ENCODE measurements at regions not wholly inside any gene's neighbourhood (a gene's known extent, or its start where the extent isn't known, plus 50 kb on each side); places are given as distances from the start of the nearest gene placed in this dataset.

GRCh38 chr14:101200008-101200649, 296.6 kb upstream of the RTL1 start:
- Histone ChIP-seq H2AFZ (ENCODE audit: low read depth) (no peak overlapping the region), H3K27me3 (ENCODE audit: insufficient read depth) (no peaks in the 10 kb centered on the region), H3K79me2 (ENCODE audit: insufficient read depth) (no peaks in the 10 kb centered on the region), H3K4me3 (ENCODE audit: low read depth in 2 of 2, low read length in 1 of 2) (no peak overlapping the region), H3K27ac (ENCODE audit: low read depth in 2 of 2, low read length in 1 of 2) (no peak overlapping the region), H3F3A (replicated peaks; ENCODE audit: insufficient read depth) (no peaks in the 10 kb centered on the region), H4K20me1 (ENCODE audit: insufficient read depth) (no peaks in the 10 kb centered on the region), H3K9ac (no peak overlapping the region), H3K36me3 (replicated peaks in 1 of 2; ENCODE audit: control insufficient read depth in 1 of 2, insufficient read depth in 2 of 2, low read length in 1 of 2) (no peaks in the 10 kb centered on the region), H3K4me1 (ENCODE audit: control insufficient read depth in 1 of 2, insufficient read depth in 2 of 2, low read depth in 1 of 2, low read length in 1 of 2) (peaks cover 0 to 10% of the 10 kb centered on the region in 2 experiments; a peak in 1 of 4 replicates), H3K4me2 (no peak overlapping the region), H3K9me3 (no peaks in the 10 kb centered on the region), H3K9me2 (no peaks in the 10 kb centered on the region)
- ChIA-PET CTCF (interaction anchor here (0.8 to 1.5 kb wide), 2 partner anchors 17 to 35 kb away, joined by 3 read pairs; no protein-coding TSS in a partner anchor), POLR2A (no interaction called here)
- DNase-seq, result peak; percentile 6
- no peak for TF ChIP-seq NFIC (IDR thresholded peaks at IDR 0.05; ENCODE audit: borderline replicate concordance)
- no peak for TF ChIP-seq CTCF (IDR thresholded peaks at IDR 0.05)
- no peak for TF ChIP-seq JUND (IDR thresholded peaks at IDR 0.05)
- no peak for TF ChIP-seq CHD2 (IDR thresholded peaks at IDR 0.05; ENCODE audit: low read length, partially characterized antibody)
- TF ChIP-seq MXI1 (IDR thresholded peaks at IDR 0.05; ENCODE audit: low read depth, low read length), result no peak
- no peak for TF ChIP-seq RAD21 (IDR thresholded peaks at IDR 0.05; ENCODE audit: low read length)
- no peak for TF ChIP-seq TAF1 (IDR thresholded peaks at IDR 0.05; ENCODE audit: borderline replicate concordance, low read depth, low read length)
- no peak for TF ChIP-seq GABPA (IDR thresholded peaks at IDR 0.05; ENCODE audit: low read depth)
- 50% methylated on average over 11 of the region's 13 CpGs for WGBS (ENCODE audit: low lambda C conversion rate)

- WGBS (ENCODE audit: low lambda C conversion rate), result 45% methylated on average over 11 of the region's 12 CpGs
- no peaks in the 10 kb centered on the region for H3K27me3 ChIP-seq (ENCODE audit: insufficient read depth)
- CTCF ChIA-PET, result interaction anchor here (0.8 to 1.5 kb wide), 2 partner anchors 16 to 34 kb away, joined by 3 read pairs; no protein-coding TSS in a partner anchor
Observed at GRCh38 chr14:101200650-101201516, 297.4 kb upstream of the RTL1 start.

More at GRCh38 chr14:101200650-101201516, 297.4 kb upstream of the RTL1 start:
- H3K9ac ChIP-seq, result no peak overlapping the region
- H3K36me3 ChIP-seq (replicated peaks in 1 of 2; ENCODE audit: control insufficient read depth in 1 of 2, insufficient read depth in 2 of 2, low read length in 1 of 2), result no peaks in the 10 kb centered on the region
- no peak overlapping the region for H3K4me3 ChIP-seq (ENCODE audit: low read depth in 2 of 2, low read length in 1 of 2)
- H2AFZ ChIP-seq (ENCODE audit: low read depth), result no peak overlapping the region
- POLR2A ChIA-PET, result no interaction called here
- H3K27ac ChIP-seq (ENCODE audit: low read depth in 2 of 2, low read length in 1 of 2), result no peak overlapping the region
- no peaks in the 10 kb centered on the region for H3K9me2 ChIP-seq
- no peaks in the 10 kb centered on the region for H3K79me2 ChIP-seq (ENCODE audit: insufficient read depth)
- TF ChIP-seq YY1 (IDR thresholded peaks at IDR 0.05; ENCODE audit: low read depth) (no peak), RAD21 (IDR thresholded peaks at IDR 0.05; ENCODE audit: low read length) (no peak), NFIC (IDR thresholded peaks at IDR 0.05; ENCODE audit: borderline replicate concordance) (no peak), FOXJ3 (CRISPR knock-in tag; IDR thresholded peaks at IDR 0.05) (no peak), CTCF (IDR thresholded peaks at IDR 0.05) (no peak), ELF1 (IDR thresholded peaks at IDR 0.05) (no peak), USF1 (IDR thresholded peaks at IDR 0.05; ENCODE audit: borderline replicate concordance, low read depth) (no peak), SIN3A (IDR thresholded peaks at IDR 0.05; ENCODE audit: borderline replicate concordance, low read depth, low read length) (no peak)
- H3K9me3 ChIP-seq, result no peaks in the 10 kb centered on the region
- DNase-seq, result peak; percentile 13
- H3K4me2 ChIP-seq, result no peak overlapping the region
- no peaks in the 10 kb centered on the region for H4K20me1 ChIP-seq (ENCODE audit: insufficient read depth)
- H3F3A ChIP-seq (replicated peaks; ENCODE audit: insufficient read depth), result no peaks in the 10 kb centered on the region
- H3K4me1 ChIP-seq (ENCODE audit: control insufficient read depth in 1 of 2, insufficient read depth in 2 of 2, low read depth in 1 of 2, low read length in 1 of 2), result peaks cover 0 to 10% of the 10 kb centered on the region in 2 experiments; a peak in 1 of 4 replicates

Data from SK-N-SH (cell line).